ENCODE measurements at regions not wholly inside any gene's neighbourhood (a gene's known extent, or its start where the extent isn't known, plus 50 kb on each side); places are given as distances from the start of the nearest gene placed in this dataset.
A peak's percentile ranks its signal among the peaks of the same experiment; 100 is the strongest.

GRCh38 chr3:152056481-152056880 lies 183.0 kb downstream of the SUCNR1 start:
- no peak for DNase-seq

- no peak for DNase-seq
Measured at GRCh38 chr3:152056987-152057386, 183.5 kb downstream of the SUCNR1 start.

DNA sequence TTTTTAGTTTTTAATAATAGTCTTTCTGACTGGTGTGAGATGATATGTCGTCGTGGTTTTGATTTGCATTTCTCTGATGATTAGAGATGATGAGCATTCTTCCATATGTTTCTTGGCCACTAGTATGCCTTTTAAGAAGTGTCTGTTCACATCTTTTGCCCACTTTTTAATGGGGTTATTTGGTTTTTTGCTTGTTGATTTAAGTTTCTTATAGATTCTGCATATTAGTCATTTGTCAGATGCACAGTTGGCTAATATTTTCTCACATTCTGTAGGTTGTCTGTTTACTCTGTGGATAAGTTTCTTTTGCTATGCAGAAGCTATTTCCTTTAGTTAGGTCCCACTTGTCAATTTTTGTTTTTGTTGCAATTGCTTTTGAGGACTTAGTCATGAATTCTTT lies 185.4 kb downstream of the SUCNR1 start:
- no peak for DNase-seq

GRCh38 chr3:152060701-152061100 lies 187.3 kb downstream of the SUCNR1 start:
- no peak for DNase-seq

DNA sequence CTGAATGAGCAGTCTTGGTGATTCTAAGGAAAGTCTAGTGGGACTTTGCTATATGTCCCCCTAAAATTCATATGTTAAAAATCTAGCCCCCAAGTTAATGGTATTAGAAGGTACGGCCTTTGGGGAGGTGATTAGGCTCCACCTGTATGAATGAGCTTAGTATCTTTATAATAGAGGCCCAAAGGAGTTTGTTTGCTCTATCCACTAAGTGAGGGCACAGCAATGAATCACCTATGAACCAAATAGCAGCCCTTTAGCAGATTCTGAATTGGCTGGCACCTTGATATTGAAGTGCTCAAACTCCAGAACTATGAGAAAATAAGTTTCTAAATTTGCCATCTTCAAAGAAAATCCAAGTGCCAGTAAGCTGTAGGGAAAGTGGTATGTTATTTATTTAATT lies 187.9 kb downstream of the SUCNR1 start:
- DNase-seq: no peak

DNA sequence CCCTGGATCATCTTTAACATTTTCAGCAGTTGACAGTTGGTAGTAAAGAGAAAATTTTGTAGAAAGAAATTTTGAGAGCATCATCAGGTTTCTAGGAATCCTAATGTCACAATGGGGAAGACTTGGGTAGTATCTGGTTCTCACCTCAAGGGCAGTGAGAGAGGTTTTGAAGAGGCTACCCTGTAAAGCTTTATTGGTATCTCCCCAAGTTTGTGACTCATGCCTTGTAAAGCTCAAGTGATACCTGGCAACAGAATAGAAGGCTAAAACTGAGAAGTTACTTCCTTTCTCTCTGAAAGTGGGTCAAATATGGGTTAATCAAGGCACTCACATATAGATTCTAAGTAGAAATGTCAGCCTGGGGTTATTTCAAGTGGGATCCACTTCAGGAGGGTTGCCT lies 196.4 kb downstream of the SUCNR1 start:
- DNase-seq: no peak

DNA sequence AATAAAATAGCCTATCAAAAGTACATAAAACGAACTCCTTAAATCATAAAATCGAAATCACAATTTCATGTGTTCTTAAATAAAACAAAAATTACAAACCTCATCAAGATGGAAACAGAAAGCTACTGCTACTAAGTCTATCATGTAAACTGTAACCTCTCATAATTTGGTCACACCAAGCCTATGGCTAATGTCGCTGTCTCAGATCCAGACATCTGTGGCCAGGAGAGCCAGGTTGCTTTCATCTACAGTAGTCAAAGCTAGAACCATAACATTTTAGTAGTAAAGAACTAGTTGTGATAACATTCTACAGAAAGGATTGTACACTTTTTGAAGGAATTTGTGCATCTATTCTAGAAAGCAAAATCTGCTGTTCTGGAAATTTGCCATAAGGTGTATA lies 197.4 kb upstream of the MBNL1 start:
- DNase-seq: no peak

DNA sequence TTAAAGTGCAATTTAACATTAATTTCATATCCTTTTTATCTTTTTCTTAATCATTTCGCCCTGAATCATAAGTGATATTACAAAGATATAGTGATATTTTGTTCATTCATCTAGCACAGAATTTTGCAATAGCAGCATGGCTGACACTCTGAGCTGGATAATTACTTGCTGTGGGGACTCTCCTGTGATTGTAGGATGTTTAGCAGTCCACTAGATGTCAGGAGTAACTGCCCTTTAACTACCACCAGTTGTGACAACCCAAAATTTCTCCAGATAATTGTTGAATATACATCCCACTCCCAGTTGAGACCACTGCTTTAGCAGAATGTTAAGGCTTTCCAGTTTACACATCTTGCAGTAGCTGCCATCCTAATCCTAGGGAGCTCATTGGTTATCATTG lies 196.8 kb upstream of the MBNL1 start:
- peak; percentile 26 for DNase-seq

DNA sequence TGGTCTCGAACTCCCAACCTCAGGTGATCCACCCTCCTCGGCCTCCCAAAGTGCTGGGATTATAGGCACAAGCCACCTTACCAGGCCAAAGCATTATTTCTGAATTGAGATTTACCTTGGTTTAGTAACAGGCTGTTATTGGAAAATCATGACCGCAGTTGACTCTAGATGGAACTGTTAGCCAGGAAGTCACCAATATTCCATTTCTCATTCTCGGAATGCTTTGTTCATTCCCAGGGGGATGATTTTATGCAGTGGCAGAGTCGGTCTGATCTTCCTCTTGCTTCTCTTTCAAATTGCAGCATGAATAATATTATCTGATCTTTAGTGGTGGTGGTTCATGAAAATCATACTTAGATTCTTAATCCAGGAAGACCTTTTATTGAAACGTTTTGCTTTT lies 195.5 kb upstream of the MBNL1 start:
- no peak for DNase-seq

- no peak for DNase-seq
Measured at GRCh38 chr3:152076148-152076547, 192.6 kb upstream of the MBNL1 start.

DNA sequence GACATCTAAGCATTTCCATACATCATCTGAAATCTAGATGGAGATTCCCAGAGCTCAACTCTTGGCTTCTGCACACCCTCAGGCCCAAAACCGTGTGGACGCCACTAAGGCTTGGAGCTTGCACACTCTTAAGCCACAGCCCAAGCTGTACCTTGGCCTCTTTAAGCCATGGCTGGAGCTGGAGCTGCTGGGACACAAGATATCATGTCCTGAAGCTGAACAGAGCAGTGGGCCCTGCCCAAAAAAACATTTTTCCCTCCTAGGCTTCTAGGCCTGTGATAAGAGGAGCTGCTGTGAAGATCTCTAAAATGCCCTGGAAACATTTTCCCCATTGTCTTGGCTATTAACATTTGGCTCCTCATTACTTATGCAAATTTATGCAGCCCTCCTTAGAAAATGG lies 188.7 kb upstream of the MBNL1 start:
- no peak for DNase-seq

DNA sequence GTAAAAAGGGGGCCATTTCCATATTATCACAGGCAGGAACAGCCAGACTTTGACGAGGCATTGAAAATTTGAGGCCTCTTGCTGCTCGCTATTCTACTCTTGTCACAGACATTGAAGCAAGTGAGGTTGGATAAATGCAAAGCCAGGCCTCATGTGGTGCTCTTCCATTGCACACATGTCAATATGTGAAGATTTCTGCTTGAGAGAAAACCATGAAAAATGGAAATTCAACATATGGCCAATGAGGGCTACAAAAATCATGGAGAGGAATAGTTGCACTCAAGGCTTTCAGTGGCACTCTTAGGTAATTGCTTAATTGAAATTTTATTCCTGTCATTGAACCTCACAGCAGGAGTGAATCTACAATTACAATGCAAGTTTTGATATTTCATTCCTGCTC lies 185.6 kb upstream of the MBNL1 start:
- peak; percentile 47 for DNase-seq

DNA sequence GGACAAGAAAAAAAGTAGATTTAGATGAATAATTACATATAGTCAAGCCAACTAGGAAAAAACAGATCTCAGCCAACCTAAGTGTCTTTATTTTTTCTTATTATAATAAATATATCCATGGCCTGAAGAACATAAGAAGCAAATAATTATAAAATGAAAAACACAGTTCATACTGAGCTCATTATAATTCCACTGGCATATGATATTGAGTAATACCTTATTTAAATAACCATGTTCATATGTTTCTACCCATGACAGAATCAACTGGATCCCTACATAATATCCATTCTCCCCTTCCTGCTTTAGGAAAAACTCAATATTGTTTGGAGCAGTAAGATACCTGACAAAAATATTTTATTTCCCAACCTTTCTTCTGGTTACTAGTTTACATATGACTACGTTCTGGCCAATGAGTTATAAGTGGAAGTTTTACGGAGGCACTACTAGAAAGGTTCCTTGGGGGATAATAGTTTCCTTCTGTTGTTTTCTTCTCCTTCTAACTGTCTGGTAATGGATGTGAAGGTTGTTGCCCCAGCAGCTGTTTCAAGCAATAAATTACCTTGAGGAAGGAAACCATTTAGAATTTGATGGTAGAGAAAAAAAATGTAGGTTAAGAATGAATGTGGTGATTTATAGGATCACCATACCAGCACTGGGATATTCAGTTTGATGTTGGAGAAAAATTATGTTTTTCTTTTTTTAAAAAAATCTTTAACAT lies 184.1 kb upstream of the MBNL1 start:
- no peak for DNase-seq

- DNase-seq: no peak
Measured at GRCh38 chr3:152087153-152087552, 181.6 kb upstream of the MBNL1 start.

DNA sequence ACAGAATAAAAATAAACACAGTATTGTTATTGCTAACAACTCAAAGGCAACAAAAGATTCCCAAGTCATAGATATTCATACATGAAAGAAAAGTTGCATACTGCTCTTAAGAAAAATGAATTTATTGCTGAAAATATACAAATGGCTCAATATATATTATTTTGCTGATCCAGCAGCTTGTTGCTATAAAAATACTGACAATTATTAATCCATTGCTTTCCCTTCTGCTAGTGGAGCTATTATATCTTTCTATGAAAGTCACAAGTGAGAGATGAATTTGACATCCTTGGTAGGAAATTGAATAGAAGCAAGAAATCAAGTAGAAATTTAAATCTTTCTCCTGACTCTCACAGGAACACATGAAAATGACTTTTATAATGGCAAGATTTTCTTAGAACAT lies 179.2 kb upstream of the MBNL1 start:
- no peak for DNase-seq

DNA sequence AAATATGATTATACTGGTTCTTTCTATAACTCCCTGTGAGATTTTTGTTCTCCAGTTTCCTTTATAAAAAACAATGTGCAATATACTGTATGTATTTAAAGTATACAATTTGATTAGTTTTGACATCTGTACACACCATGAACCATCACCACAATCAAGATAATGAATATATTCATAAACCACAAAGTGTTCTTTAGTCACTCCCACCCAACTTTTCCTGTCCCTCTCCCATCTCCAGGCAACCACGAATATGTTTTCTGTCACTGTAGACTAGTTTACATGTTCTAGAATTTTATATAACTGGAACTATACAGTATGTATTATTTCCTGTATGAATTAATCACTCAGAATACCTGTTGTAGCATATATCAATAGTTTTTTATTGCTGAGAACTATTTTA lies 177.0 kb upstream of the MBNL1 start:
- DNase-seq: no peak

DNA sequence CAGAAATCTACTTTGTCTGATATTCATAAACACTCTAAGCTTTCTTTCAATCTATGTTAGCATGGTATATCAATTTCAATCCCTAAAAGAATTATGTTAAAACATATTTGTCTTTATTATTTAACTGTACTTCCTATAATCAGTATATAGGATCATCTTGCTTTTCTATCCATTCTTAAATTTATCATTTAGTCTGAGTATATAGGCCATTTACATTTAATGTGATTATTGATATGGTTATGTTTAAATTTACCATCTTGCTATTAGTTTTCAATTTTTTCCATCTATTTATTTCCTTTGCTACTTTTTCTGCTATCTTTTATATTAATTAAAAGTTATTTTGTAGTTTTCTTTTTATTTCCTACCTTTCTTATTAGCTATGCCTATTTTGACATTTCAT lies 174.8 kb upstream of the MBNL1 start:
- DNase-seq: no peak

GRCh38 chr3:152094406-152094805 lies 174.3 kb upstream of the MBNL1 start:
- no peak for DNase-seq

DNA sequence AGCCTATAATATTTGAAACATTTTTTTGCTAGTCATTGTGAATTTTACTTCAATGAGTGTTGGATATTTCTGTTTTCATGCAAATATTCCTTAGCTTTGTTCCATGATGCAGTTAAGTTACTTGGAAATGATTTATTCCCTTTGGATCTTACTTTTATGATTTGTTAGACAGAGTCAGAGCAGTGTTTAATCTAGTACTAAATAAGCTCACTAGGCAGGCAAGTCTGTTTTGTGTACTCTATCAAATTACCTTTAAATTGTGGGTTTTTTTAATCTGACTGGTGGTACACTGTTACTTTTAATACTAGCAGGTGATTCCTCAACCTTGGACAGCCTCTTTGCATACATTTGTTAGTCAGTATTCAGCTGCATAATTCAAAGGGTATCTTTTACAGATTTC lies 173.3 kb upstream of the MBNL1 start:
- no peak for DNase-seq

DNA sequence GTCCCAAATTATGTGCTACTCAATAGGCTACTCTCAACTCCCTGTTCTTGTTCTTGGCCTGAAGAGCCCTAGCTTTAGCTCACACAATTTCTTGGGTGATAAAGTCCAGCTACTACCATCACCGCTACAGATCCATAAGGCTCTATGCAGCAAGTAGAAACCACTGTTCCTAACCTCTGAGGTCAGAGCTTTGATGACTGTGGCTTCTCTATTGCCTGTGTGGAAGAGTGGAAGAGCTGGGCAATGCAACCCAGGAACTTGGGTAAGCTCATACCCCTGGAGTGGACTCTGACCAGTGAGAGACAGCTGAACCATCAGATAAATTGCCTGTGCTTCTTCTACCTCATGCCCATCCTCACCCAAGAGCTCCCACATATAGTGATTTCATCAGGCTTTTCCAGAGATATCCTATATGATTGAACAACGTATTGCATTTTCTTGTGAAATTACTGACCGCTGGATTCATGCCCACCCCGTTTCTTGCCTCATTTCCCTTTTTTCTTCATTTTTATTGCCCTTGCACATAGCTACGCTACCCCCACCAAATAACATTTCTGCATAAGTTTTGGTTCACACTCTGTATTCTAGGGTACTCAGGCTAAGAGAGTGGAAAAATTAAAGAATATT lies 172.3 kb upstream of the MBNL1 start:
- no peak for DNase-seq

DNA sequence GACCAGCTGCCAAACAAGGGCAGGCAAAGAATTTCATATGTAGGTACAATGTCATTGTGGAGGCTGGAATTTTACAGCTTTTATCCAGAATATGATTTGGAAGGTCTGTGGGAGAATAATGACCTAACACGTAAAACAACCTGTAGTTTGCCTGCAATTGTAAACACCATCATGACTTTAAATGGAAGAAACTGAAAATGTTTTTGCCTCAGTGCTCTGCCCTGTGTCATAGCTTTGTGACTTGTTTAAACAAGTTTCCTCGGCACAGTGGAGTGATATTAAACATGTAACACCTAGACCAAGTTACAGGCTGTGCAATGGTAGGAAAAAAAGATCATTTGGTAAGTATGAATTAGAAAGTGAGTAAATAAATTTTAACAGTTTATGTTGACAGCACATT lies 171.6 kb upstream of the MBNL1 start:
- no peak for DNase-seq

- no peak for DNase-seq
Measured at GRCh38 chr3:152097770-152098169, 171.0 kb upstream of the MBNL1 start.

- no peak for DNase-seq
Measured at GRCh38 chr3:152100491-152101132, 168.1 kb upstream of the MBNL1 start.

GRCh38 chr3:152102410-152102809 lies 166.3 kb upstream of the MBNL1 start:
- no peak for DNase-seq

DNA sequence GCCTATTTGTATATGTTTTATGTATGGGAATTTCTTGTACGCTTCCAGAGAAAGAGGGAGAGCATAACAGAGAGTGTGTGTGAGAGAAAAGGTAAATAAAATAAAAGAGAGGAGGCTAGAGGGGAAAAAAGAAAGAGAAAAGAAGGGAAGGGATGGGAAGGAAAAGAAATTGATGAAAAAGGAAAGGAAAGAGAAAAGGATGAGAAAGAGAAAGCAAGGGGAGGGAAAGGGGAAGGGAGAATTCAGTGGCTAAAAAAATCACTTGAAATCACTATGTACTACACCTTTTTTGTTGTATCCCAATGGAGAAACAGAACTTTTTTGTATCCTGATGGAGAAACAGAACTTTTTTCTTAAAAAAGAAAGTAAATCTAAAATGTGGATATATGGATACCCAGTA lies 165.5 kb upstream of the MBNL1 start:
- no peak for DNase-seq
